RPMI8226 (cell line): ENCODE measurements at regions not wholly inside any gene's neighbourhood (a gene's known extent, or its start where the extent isn't known, plus 50 kb on each side); places are given as distances from the start of the nearest gene placed in this dataset.

Source experiments
- DNase-seq: peaks from one replicate; pipeline ENCODE4 v3.0.0-alpha.2; 2015

GRCh38 chr5:135085133-135085935, 51.3 kb upstream of the PITX1 start:
- no peak for DNase-seq
